Calu3 (cell line): ENCODE measurements at regions not wholly inside any gene's neighbourhood (a gene's known extent, or its start where the extent isn't known, plus 50 kb on each side); places are given as distances from the start of the nearest gene placed in this dataset.
"Not testable (repeated sequence)": the region's sequence is repeated elsewhere in the genome, so short reads cannot be mapped to it uniquely, and the experiment has no call there.

Source experiments
- BruUV-seq: library from RNA; stranded (reverse); fragments of 400-500 nt; replicated peaks from 2 replicates; lab custom pipeline; 2021; lab: Mats Ljungman, UMichigan
- CTCF ChIA-PET: fragments of 300-600 bp; sonication (Branson Sonifier 250); formaldehyde crosslinking; loops from one replicate; lab custom pipeline; 2022; ENCODE audit warnings: antibody characterized with exemption; lab: Charles Lee
- DNase-seq: peaks from one replicate; pipeline ENCODE4 v3.0.0; 2022
- H3K27ac Mint-ChIP-seq: one replicate; pipeline ENCODE4 v1.8.0; 2022; ENCODE audit warnings: mixed read lengths; ENCODE audit not compliant: unreplicated experiment
- H3K27me3 Mint-ChIP-seq: one replicate; pipeline ENCODE4 v1.8.0; 2022; ENCODE audit warnings: mixed read lengths; ENCODE audit not compliant: unreplicated experiment
- H3K36me3 Mint-ChIP-seq: one replicate; pipeline ENCODE4 v1.8.0; 2022; ENCODE audit warnings: mild to moderate bottlenecking, moderate library complexity, mixed read lengths; ENCODE audit not compliant: insufficient read depth, unreplicated experiment
- H3K4me1 Mint-ChIP-seq: one replicate; pipeline ENCODE4 v1.8.0; 2022; ENCODE audit warnings: mild to moderate bottlenecking, low read depth, mixed read lengths; ENCODE audit not compliant: unreplicated experiment
- H3K4me3 Mint-ChIP-seq: one replicate; pipeline ENCODE4 v1.8.0; 2022; ENCODE audit warnings: mild to moderate bottlenecking, low read depth, moderate library complexity, mixed read lengths; ENCODE audit not compliant: unreplicated experiment
- H3K9me3 Mint-ChIP-seq: one replicate; pipeline ENCODE4 v1.8.0; 2022; ENCODE audit warnings: low read depth, mixed read lengths; ENCODE audit not compliant: unreplicated experiment
- CTCF ChIP-seq: fragments of 200-600 bp; IDR thresholded peaks from one replicate; pipeline ENCODE4 v1.8.0; 2022; ENCODE audit warnings: antibody characterized with exemption; ENCODE audit not compliant: unreplicated experiment
- intact Hi-C: fragments of 100-400 bp; cut with micrococcal nuclease; formaldehyde crosslinking; loops from one replicate; pipeline ENCODE4 v1.10.0; 2022; ENCODE audit not compliant: unreplicated experiment

DNA sequence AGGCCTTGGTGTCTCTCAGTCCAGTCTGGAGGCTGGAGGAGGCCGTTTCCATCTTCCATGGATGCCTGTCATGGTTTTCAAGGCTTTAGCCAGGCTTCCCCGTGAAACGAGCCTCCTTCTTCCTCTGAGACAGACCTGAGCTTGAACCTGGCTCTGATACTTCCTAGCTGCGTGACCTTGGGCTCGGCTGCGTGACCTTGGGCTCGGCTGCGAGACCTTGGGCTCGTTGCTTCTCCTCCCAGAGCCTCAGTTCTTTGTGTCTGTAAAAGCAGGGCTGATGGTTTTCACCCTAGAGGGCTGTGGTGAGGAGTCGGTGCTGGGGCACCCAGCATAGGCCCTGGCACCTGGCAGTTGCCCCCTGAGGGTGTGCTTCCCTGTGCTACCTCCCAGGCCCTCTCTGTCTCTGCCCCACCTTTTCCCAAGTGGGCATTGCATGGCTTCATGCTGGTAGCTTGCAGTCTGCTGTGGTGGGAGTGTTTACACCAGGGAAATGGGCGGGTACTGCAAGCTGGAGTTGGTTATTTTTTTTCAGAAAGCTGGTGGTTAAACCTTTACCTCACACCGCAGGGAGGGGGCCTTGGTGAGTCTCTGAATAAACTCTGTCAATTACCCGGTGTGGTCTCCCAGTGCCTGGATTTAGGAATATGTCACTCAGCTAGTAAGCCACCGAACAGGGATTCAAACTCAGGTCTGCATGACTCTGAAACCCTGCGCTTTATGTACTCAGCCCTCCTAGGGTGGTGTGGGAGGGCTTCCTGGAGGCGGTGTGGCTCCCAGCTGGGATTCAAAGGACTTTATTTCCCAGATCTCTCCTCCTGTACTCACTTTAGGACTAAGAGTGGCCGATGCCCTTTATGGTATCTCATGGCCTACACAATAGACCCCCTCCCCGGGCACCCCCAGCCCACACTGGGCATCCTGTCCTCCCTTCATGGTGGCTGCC, 129.0 kb upstream of the CIBAR2 start:
- H3K4me1 Mint-ChIP-seq, result peaks cover 8% of the 10 kb centered on the region
- intact Hi-C loops, result no loop called here
- CTCF ChIA-PET, result no interaction called here

DNA sequence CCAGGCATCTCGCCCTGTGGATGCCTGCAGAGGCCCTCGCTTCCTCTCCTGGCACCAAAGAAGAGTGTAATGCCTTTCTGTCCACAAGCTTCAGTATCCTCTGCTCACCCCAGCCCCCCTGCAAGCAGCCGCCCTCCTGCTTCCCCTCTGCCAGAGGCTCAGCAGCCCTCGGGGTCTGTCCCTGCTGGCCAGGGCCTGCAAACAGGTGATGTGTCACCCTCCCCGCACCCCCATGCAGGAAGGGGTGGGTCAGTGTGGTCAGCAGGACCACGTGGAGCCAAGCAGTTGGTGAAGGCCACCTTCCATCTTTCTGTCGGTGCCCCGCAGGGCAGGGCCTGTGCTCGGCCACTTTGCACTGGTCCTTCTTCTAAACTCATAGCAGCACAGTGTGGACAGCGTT, 129.9 kb upstream of the CIBAR2 start:
- Mint-ChIP-seq H3K27ac (no peak overlapping the region), H3K36me3 (no peaks in the 10 kb centered on the region), H3K4me3 (no peak overlapping the region), H3K27me3 (peaks cover 95% of the 10 kb centered on the region), H3K9me3 (no peaks in the 10 kb centered on the region), H3K4me1 (peaks cover 8% of the 10 kb centered on the region)
- DNase-seq, result no peak
- CTCF ChIA-PET, result no interaction called here
- TF ChIP-seq CTCF, result no peak
- BruUV-seq, result no TSS peak
- intact Hi-C loops, result no loop called here

More for the DNA sequence above, 129.0 kb upstream of the CIBAR2 start:
- H3K4me3 Mint-ChIP-seq, result no peak overlapping the region
- BruUV-seq, result no TSS peak
- no peak for DNase-seq
- H3K36me3 Mint-ChIP-seq, result no peaks in the 10 kb centered on the region
- no peak for TF ChIP-seq CTCF
- no peak overlapping the region for H3K27ac Mint-ChIP-seq
- peaks cover 95% of the 10 kb centered on the region for H3K27me3 Mint-ChIP-seq
- no peaks in the 10 kb centered on the region for H3K9me3 Mint-ChIP-seq

GRCh38 chr16:85243308-85243707, 131.0 kb upstream of the CIBAR2 start:
- no peak overlapping the region for H3K27ac Mint-ChIP-seq
- intact Hi-C loops, result no loop called here
- H3K36me3 Mint-ChIP-seq, result no peaks in the 10 kb centered on the region
- CTCF ChIA-PET, result no interaction called here
- H3K4me1 Mint-ChIP-seq, result peaks cover 8% of the 10 kb centered on the region
- TF ChIP-seq CTCF, result no peak
- H3K4me3 Mint-ChIP-seq, result no peak overlapping the region
- DNase-seq, result no peak
- BruUV-seq, result no TSS peak
- peaks cover 95% of the 10 kb centered on the region for H3K27me3 Mint-ChIP-seq
- no peaks in the 10 kb centered on the region for H3K9me3 Mint-ChIP-seq

GRCh38 chr16:85244452-85244851, 132.2 kb upstream of the CIBAR2 start:
- H3K27me3 Mint-ChIP-seq, result peaks cover 95% of the 10 kb centered on the region
- H3K9me3 Mint-ChIP-seq, H3K36me3 Mint-ChIP-seq, H3K27ac Mint-ChIP-seq, H3K4me1 Mint-ChIP-seq, DNase-seq, H3K4me3 Mint-ChIP-seq, BruUV-seq, intact Hi-C loops: not testable (repeated sequence)
- CTCF ChIA-PET, result interaction anchor here (0.7 to 1.9 kb wide), 4 partner anchors 9 to 184 kb away, joined by 3 to 7 read pairs (median 4); no protein-coding TSS in a partner anchor
